GM19467 (cell line): ENCODE measurements at regions not wholly inside any gene's neighbourhood (a gene's known extent, or its start where the extent isn't known, plus 50 kb on each side); places are given as distances from the start of the nearest gene placed in this dataset.

Experiments
- ATAC-seq: cut with Tn5 transposase; IDR thresholded peaks from one replicate; pipeline ENCODE4 v1.9.1; 2021; ENCODE audit warnings: mild to moderate bottlenecking, moderate library complexity; ENCODE audit not compliant: unreplicated experiment

DNA sequence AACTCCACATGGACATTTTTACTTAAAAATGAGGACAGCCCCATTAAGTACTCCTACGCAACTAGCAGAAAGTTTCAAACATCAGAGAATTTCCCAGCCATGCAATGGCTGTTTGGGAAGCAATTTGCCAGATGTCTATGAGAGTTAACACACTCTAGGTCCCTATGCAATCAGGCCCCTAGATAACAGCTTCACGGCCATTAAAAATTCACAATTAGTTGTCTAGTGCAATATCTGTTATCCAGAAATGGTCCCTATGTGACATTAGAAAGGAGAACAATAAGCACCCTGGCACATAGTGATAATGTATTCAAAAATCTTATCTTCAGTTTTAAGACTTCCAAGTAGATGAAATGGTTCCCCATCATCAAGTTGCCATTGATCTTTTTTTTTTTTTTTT, 174.3 kb upstream of the NRSN1 start:
- ATAC-seq = no peak

DNA sequence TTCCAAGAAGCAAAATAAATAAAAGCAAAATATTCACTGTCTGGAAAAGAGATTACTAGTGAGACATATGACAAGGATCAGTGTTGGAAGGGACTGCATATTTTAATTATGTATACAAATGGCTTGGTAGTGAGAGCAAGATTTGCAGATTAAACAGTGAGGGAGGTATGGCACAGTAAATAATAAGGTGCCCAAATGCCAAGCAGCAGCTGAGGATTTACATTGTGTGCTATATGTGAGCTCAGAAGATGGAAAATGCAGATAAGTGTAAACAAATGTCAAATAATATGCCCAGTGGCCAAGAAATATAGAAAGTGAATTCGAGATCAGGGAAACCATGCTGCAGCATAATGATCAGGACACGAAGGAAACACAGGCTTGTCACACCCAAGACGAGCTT, 173.8 kb upstream of the NRSN1 start:
- no peak for ATAC-seq

DNA sequence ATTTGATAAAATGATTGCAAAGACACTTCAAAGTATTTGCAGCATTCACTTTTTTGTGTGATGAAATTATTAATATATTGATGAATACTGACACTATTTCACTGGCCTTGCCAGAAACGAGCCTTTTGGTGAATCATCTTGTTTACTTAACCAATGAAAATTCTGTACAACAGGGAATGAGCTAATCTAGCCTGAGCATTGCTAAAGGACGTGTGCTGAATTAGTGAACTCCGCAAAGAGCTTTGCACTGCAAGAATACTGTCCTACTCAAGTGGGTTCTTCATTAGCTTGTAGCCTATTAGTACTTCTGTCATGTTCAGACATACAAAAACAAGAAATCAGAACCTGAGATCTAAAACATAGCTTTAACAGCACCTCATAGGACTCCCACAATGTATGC, 172.0 kb upstream of the NRSN1 start:
- ATAC-seq = no peak

DNA sequence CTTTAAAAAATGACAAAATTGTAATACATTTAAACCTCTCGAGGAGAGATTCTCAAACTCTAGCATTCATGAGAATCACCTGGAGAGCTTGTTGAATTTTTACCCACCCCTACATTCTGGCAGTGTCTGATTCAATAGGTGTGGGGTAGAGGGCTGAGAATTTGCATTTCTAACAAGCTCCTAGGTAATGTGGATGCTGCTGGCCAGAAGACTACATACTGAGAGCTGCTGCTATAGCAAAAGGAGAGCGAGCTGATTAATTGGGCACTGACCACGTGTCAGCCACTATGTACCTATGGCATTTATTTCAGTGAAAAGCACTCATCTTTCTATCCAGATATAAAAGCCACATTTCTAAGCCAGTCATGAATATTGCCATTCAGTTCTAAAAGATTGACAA, 169.0 kb upstream of the NRSN1 start:
- ATAC-seq = no peak

DNA sequence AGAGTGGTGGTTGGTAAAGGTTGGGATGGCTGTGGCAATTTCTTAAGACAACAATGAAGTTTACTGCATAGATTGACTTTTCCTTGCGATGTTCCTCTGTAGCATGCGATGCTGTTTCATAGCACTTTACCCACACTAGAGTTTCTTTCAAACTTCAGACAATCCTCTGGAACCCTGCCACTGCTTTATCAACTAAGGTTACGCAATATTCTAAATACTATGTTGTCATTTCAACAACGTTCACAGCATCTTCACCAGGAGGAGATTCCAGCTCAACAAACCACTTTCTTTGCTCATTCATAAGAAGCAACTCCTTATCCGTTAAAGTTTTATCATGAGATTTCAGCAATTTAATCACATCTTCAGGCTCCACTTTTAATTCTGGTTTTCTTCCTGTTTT, 161.2 kb upstream of the NRSN1 start:
- ATAC-seq = no peak

DNA sequence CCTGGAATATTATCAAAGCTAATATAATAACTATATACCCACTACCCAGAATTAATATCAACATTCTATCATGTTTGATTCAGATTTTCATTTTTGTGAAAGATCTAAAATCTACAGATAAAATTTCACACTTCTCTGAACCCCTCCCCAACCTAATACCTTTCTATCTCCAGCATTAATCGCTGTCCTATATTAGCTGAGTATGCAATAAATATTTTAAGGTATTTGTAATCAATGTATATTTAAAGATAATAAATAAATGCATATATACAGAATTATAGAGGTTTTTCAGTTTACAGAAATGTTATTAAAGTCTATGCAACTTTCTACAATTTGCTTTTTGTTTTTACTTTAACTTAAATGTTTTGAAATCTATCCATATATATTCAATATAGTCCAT, 156.7 kb upstream of the NRSN1 start:
- no peak for ATAC-seq

DNA sequence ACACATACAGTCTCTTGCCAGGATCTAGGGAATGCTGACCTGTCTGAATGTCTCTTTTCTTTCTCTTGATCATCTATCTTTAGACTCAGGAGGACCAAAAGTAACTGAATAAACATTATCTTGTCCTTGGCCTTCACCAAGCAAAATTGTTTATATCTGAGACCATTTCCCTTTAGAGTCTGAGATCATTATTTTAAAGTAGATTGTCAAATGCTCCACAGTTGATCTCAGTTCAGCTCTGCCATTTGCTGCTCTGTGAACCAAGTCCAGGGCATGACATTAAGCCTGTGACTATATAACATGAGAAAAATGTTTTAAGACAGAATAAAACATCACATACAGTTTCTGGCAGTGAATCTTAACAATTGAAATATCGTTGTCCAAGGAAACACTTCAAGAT, 148.3 kb upstream of the NRSN1 start:
- no peak for ATAC-seq

DNA sequence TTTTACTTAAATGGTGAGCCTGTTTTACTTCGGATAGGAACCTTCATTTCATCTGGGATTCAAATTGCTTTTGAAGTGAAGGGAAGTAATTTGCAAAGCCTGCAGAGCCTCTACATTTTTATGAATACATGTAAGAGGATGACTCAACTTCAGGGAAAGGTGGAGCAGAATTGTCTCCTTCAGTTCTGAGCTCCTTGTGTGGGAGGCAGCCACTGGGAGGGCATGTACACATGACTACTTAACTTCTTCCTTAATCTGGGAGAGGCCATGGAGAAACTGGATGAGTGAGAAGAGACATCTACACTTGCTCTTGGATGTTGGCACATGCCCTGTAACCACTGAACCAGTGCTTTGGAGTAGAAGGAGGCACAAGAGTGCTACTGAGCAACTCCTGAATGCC, 145.1 kb upstream of the NRSN1 start:
- no peak for ATAC-seq

DNA sequence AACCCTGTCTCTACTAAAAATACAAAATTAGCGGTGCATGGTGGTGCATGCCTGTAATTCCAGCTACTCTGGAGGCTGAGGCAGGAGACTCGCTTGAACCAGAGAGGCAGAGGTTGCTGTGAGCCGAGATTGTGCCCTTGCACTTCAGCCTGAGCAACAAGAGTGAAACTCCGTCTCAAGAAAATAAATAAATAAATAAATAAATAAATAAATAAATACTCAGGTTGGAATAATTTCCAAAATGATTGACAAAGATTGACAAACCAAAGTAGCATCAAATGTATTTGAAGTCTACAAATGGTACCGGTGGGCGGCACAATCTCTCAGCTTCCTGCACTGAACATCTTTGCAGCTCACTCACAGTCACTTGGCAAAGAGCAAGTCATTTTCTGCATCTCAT, 144.1 kb upstream of the NRSN1 start:
- ATAC-seq = no peak

DNA sequence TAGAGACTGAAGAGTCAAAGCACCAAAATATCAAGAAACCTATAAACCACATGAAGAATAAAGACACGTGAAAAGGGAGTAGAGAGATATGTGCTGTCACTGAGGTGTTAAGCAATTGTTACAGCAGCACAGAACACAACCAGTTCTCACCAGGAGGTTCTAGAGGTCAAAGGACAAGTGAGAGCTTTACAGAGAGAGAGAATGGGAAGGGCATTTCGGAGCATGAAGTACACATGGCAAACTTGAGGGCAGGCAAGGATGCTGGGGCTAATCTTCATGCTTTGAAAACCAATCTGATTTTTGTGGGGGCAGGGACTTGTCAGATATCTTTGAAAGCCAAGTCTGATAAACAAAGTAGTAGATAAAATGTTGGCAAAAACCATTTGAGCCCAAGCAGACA, 142.3 kb upstream of the NRSN1 start:
- ATAC-seq = no peak

DNA sequence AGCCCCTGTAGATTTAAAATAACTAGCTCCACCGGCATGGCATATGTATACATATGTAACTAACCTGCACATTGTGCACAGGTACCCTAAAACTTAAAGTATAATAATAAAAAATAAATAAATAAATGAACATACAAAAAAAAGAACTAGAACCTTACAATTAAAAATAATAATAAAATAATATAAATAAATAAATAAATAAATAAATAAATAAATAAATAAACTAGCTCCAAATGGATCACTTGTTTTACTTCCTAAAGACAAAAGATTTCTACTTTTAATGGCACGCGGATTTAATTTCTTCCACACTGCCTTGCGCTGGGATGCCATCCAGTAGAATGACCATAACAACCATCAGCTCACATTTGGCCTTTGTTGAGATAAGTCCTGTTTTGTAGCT, 141.0 kb upstream of the NRSN1 start:
- ATAC-seq = no peak

DNA sequence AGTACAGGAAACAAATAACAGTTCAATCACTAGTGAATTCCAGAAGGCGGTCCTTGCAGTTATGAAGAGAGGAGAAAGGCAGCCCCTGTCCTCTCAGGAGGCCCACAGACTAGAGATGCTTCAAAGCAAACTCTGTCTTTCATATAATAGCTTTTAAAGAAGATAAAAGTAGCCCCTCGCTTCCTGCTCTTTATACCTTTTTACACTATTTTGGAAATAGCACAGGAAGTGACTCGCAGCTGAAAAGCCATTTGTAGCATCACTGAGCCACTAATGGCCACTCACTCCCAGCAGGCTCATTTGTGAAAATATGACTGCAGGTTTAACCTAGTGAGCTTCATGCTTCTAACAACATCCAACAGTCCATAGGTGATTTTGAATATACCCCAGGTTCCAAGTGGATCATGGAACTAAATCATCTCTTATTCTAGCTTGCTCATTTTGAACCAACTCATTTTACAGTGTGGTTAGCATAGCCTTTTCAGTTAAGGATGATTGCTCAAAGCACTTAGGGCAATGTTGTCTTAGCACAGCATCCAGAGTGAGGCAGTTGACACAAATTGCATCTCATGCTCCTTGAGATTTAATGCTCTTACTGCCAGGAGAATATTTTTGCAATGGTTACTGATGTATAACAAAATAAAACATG, 136.0 kb upstream of the NRSN1 start:
- ATAC-seq = no peak

DNA sequence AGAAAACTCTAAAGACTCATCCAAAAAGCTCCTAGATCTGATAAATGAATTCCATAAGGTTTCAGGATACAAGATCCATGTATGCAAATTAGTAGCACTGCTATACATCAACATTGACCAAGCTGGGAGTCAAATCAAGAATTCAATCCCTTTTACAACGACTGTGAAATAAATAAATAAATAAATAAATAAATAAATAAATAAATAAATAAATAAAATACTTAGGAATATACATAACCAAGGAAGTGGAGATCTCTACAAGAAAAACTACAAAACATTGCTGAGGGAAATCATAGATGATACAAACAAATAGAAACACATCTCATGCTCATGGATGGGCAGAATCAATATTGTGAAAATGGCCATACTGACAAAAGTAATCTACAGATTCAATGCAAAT, 132.0 kb upstream of the NRSN1 start:
- no peak for ATAC-seq

DNA sequence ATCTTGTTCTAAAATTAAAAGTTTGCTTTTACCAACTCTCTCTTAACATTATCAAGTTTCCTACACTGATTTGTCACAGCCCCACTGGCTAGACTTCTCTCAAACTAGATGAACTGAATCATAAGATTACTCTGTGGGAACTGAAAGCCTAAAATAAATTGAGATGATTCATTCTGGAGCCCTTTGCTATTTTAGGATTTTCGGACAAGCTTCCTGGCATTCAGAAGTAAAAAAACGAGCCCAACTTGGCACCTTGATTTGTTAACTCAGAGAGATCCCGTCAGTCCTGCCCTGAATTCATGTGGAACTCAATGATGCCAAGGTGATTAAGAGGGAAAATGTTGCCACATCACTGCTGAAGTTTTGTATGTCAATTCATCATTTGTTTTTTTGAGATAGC, 122.0 kb upstream of the NRSN1 start:
- ATAC-seq = no peak

DNA sequence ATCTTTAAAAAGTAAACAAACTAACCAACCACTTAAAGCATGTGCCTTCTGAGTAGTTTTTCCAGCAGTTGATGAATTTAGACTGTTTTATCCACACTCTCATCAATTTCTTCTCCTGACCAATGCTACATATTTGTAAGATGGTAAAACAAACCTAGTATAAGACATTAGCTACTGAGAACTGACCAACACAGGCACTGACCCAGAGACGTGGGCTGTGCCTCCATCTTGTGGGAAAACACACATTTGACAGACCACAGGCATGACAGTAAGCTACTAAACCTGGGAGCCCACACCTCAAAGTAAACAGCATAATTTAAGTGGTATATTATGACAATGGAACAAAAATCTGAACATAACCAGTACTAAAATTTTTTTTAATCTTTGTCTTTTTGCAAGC, 121.4 kb upstream of the NRSN1 start:
- ATAC-seq = no peak

DNA sequence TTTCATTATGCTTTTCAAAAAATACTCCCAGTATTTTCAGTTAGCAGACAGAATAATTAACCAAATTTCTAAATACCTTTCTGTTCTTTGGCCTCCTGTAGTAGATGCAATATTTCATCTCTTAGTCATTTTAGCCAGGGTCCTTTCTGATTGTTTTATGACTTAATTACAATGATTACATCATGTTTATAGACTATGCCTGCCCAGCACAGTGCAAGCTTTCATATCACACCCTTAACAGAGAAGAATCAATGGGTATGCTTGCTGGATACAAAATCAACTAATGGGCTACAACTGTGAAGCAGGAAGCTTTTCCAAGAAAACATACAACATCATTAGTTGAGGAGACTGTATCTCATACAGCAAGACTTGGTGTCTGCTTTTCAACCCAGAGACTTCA, 119.8 kb upstream of the NRSN1 start:
- ATAC-seq = no peak

DNA sequence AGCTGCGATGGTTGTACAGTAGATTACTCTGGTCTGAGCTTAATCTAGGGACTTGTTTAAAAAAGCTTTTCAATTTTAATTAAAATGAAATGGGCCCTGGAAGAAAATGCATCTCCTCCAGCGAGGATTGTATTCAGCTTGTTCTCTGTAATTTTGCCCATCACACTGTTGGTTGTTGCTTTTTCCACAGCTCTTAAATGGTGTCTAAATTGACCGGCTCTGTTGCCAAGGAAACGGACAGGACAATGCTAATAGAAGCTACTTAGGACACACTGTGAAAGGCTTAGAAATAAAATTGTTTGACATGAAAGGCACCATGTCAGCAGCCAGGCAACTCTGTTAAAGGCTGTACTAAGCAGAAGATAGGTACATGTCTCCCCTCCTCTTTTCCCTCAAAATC, 116.7 kb upstream of the NRSN1 start:
- no peak for ATAC-seq

DNA sequence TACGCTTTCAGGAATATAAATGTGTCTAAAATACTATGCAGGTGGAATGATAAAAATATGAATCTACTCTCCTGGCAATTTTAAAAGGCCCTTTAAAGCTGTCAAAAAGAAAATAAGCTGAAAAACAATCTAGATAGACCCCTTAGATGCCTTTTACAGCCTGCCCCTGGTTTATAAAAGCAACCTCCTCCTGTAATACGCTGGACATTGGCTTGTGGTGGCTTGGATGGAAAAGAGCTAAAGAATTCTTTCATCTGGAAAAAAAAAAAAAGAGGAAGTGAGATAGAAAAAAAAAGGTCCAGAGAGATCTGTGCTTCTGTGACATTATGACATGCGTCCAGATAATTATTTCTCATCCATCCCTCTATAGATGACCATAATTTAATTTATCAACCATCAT, 115.9 kb upstream of the NRSN1 start:
- ATAC-seq = no peak

DNA sequence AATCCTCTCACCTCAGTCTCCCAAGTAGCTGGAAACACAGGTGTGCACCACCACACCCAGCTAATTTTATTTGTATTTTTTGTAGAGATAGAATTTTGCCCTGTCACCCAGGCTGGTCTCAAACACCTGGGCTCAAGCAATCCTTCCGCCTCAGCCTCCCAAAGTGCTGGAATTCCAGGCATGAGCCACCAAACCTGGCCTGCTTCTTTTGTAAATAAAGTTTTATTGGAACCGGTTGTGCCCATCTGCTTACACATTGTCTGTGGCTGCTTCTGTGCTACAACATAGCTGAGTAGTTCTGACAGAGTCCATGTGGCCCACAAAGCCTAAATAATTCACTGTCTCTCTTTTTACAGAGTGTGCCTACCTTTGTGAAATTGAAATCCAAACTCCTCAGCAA, 109.7 kb upstream of the NRSN1 start:
- ATAC-seq = no peak

DNA sequence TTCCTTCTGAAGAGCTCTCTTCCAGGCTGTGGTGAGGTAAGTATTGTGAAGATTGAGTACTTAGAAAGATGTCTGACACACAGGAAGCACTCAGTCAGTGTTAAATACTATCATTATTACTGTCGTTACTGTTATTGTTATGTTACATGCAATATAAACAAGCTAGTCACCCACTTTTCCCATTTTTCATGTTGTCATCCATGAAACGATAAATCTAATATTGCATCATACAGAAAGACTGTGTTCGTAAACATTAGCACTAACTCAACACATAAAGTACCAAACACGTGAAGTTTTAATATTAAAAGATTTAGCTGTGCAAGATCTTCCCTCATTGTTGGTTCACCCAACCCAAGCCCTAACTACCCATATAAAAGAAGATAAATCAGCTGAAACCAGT, 109.2 kb upstream of the NRSN1 start:
- ATAC-seq = no peak

DNA sequence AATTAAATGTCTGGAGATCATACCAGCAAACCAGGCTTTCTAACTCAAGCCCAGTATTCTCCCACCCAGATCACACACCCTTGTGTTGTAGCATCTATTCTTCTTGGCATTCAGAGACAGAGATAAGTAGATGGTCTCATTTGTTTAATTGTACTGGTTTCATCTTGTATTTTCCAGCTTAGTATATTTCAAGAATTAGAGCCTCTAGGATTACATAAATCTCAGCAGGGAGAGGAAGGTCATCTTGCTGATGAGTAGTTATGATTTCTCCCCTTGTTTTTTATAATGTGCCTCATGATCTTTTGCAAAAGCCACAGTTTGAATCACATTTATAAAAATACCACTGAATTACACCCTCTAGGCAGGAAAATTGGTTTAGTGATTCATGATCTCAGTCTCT, 106.6 kb upstream of the NRSN1 start:
- no peak for ATAC-seq

DNA sequence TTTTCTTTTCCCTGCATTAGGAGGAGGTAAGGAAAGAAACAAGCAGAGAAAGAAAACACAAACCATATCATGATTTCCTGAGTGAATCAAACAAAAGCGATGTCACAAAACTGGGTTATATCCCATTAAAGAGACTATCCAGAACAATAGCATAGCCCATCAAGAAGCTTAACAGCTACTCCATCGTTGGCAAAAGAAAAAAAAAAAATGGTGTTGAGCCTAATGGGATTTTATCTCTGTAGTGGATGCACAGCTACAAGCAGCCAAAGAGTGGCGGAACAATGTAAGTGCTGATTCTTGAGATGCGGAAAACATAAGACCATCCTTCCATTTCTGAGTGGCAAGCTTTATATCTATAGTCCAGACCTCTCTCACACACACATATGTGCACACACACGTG, 106.2 kb upstream of the NRSN1 start:
- ATAC-seq = no peak

DNA sequence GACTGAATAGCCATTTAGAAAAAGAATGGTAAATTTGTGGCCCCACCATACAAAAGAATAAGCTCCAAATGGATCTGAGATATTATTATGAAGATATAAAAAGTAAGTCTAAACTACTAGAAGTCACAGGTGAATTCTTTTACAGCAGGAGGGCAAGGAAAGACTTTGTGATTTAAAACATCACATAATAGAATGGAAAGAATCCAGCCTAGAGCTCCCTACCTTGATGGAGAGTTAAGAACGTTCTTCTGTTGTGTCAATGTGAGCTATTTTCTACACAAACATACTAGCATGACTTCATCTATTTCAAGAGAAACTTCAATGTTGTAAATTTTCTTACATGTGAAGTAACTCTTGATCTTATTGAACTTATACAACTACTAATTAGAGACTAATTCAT, 100.0 kb upstream of the NRSN1 start:
- ATAC-seq = no peak

DNA sequence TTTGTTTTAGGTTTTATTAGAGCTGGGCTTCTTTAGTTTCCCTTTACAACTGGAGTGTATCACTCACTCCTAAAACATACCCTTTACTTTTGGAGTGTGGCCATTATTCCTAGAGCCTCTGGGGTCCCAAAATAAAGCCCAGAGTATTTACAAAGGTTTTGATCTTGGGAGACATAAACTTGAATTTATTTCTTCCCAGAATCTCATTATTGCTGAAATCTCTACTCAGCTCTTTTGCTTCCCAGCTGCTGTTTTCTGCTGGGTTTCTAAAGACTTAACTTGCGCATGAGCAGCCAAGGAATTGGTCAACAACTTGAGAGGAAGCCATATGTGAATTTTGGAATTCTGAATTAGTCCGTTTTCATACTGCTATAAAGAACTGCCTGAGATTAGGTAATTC, 94.5 kb upstream of the NRSN1 start:
- ATAC-seq = no peak
